ENCODE measurements at regions not wholly inside any gene's neighbourhood (a gene's known extent, or its start where the extent isn't known, plus 50 kb on each side); places are given as distances from the start of the nearest gene placed in this dataset.

GRCh38 chr9:13750639-13751038 lies 471.1 kb upstream of the MPDZ start:
- no peaks in the 10 kb centered on the region for H3K36me3 Mint-ChIP-seq (ENCODE audit: low read depth)
- H3K27ac Mint-ChIP-seq, result no peak overlapping the region
- POLR2A ChIA-PET, result no interaction called here
- no peak overlapping the region for H3K4me3 Mint-ChIP-seq
- DNase-seq (no peak), ATAC-seq (ENCODE audit: low read depth) (no peak)
- CTCF ChIA-PET, result no interaction called here
- intact Hi-C loops (cut with micrococcal nuclease), result no loop called here
- no peak for TF ChIP-seq CTCF (IDR thresholded peaks at IDR 0.05)
- peaks cover 13% of the 10 kb centered on the region for H3K9me3 Mint-ChIP-seq
- H3K4me1 Mint-ChIP-seq, result no peaks in the 10 kb centered on the region
- H3K27me3 Mint-ChIP-seq, result no peaks in the 10 kb centered on the region

GRCh38 chr9:13750061-13750460 lies 470.6 kb upstream of the MPDZ start:
- Mint-ChIP-seq H3K4me3 (no peak overlapping the region), H3K27me3 (no peaks in the 10 kb centered on the region), H3K4me1 (no peaks in the 10 kb centered on the region), H3K27ac (no peak overlapping the region), H3K9me3 (peaks cover 13% of the 10 kb centered on the region), H3K36me3 (ENCODE audit: low read depth) (no peaks in the 10 kb centered on the region)
- ATAC-seq (ENCODE audit: low read depth), result no peak
- intact Hi-C loops (cut with micrococcal nuclease), result no loop called here
- no peak for TF ChIP-seq CTCF (IDR thresholded peaks at IDR 0.05)
- no peak for DNase-seq
- ChIA-PET POLR2A (no interaction called here), CTCF (no interaction called here)

GRCh38 chr9:13746876-13747275 lies 467.4 kb upstream of the MPDZ start:
- Mint-ChIP-seq H3K9me3 (peaks cover 9% of the 10 kb centered on the region), H3K4me3 (no peak overlapping the region), H3K27me3 (no peaks in the 10 kb centered on the region), H3K4me1 (no peaks in the 10 kb centered on the region), H3K36me3 (ENCODE audit: low read depth) (no peaks in the 10 kb centered on the region), H3K27ac (no peak overlapping the region)
- ATAC-seq (ENCODE audit: low read depth), result no peak
- DNase-seq, result no peak
- TF ChIP-seq CTCF (IDR thresholded peaks at IDR 0.05), result no peak
- ChIA-PET POLR2A (no interaction called here), CTCF (no interaction called here)
- intact Hi-C loops (cut with micrococcal nuclease), result no loop called here

- Mint-ChIP-seq H3K36me3 (ENCODE audit: low read depth) (no peaks in the 10 kb centered on the region), H3K27me3 (no peaks in the 10 kb centered on the region), H3K27ac (no peak overlapping the region), H3K4me1 (no peaks in the 10 kb centered on the region), H3K9me3 (peaks cover 5% of the 10 kb centered on the region), H3K4me3 (no peak overlapping the region)
- ChIA-PET CTCF (no interaction called here), POLR2A (no interaction called here)
- TF ChIP-seq CTCF (IDR thresholded peaks at IDR 0.05), result no peak
- DNase-seq (no peak), ATAC-seq (ENCODE audit: low read depth) (no peak)
- intact Hi-C loops (cut with micrococcal nuclease), result no loop called here
Observed at GRCh38 chr9:13744261-13744901, 464.9 kb upstream of the MPDZ start.

- TF ChIP-seq CTCF (IDR thresholded peaks at IDR 0.05), result no peak
- no peak for ATAC-seq (ENCODE audit: low read depth)
- H3K27ac Mint-ChIP-seq, result no peak overlapping the region
Observed at GRCh38 chr9:13737885-13738284, 458.4 kb upstream of the MPDZ start.

More at GRCh38 chr9:13737885-13738284, 458.4 kb upstream of the MPDZ start:
- Mint-ChIP-seq H3K4me1 (no peaks in the 10 kb centered on the region), H3K4me3 (no peak overlapping the region), H3K9me3 (peaks cover 2% of the 10 kb centered on the region), H3K27me3 (no peaks in the 10 kb centered on the region), H3K36me3 (ENCODE audit: low read depth) (no peaks in the 10 kb centered on the region)
- CTCF ChIA-PET, result no interaction called here
- intact Hi-C loops (cut with micrococcal nuclease), result no loop called here
- DNase-seq, result no peak
- POLR2A ChIA-PET, result no interaction called here
